HFF-Myc (cell line): ENCODE measurements at regions not wholly inside any gene's neighbourhood (a gene's known extent, or its start where the extent isn't known, plus 50 kb on each side); places are given as distances from the start of the nearest gene placed in this dataset.

Experiments
- DNase-seq: peaks from one replicate; pipeline ENCODE4 v3.0.0-alpha.2; 2011; ENCODE audit warnings: low read depth; ENCODE audit errors: extremely low read depth
- H3K4me3 ChIP-seq: replicated peaks from 2 replicates; pipeline ENCODE4 v1.5.1; 2011; ENCODE audit warnings: low read depth, mild to moderate bottlenecking, control low read depth, low read length
- CTCF ChIP-seq: IDR thresholded peaks from 2 replicates; pipeline ENCODE4 v1.5.1; 2012; ENCODE audit warnings: mild to moderate bottlenecking, low read depth, low read length, control low read depth; ENCODE audit errors: missing control alignments

GRCh38 chr2:205860181-205860580, 177.9 kb downstream of the NRP2 start:
- no peak overlapping the region for H3K4me3 ChIP-seq
- no peak for DNase-seq
- TF ChIP-seq CTCF, result no peak

GRCh38 chr2:205858881-205859441, 176.7 kb downstream of the NRP2 start:
- H3K4me3 ChIP-seq, result no peak overlapping the region
- TF ChIP-seq CTCF, result no peak
- DNase-seq, result no peak

GRCh38 chr2:205858275-205858674, 176.0 kb downstream of the NRP2 start:
- DNase-seq, result no peak
- H3K4me3 ChIP-seq, result no peak overlapping the region
- TF ChIP-seq CTCF, result no peak

- no peak for TF ChIP-seq CTCF
- no peak overlapping the region for H3K4me3 ChIP-seq
- DNase-seq, result no peak
Observed at GRCh38 chr2:205857520-205858237, 175.4 kb downstream of the NRP2 start.

GRCh38 chr2:205852457-205852856, 170.2 kb downstream of the NRP2 start:
- no peak for DNase-seq
- no peak for TF ChIP-seq CTCF
- no peak overlapping the region for H3K4me3 ChIP-seq

- no peak overlapping the region for H3K4me3 ChIP-seq
- no peak for TF ChIP-seq CTCF
- no peak for DNase-seq
Observed at GRCh38 chr2:205850611-205851010, 168.3 kb downstream of the NRP2 start.
